HepG2 (cell line): ENCODE measurements at regions not wholly inside any gene's neighbourhood (a gene's known extent, or its start where the extent isn't known, plus 50 kb on each side); places are given as distances from the start of the nearest gene placed in this dataset.
A peak's percentile ranks its signal among the peaks of the same experiment; 100 is the strongest.

ENCODE experiments used
- ATAC-seq: fragments of 200-7000 bp; cut with Tn5 transposase; 3 replicates; pipeline ENCODE4 v1.9.1; 2020; ENCODE audit warnings: mild to moderate bottlenecking, moderate library complexity
- BruUV-seq: library from RNA; stranded (reverse); fragments of 400-500 nt; replicated peaks from 2 replicates; lab custom pipeline; 2021; lab: Mats Ljungman, UMichigan
- CTCF ChIA-PET: fragments of 300-600 bp; formaldehyde crosslinking; extraction: SDS; loops from one replicate; lab custom pipeline; 2021; ENCODE audit warnings: low total read pairs, inconsistent platforms, low intra/inter-chr PET ratio; lab: Yijun Ruan, JAX
- POLR2A ChIA-PET: fragments of 350-600 bp; sonication (Branson Sonifier 250); formaldehyde crosslinking; loops from one replicate; lab custom pipeline; 2020; ENCODE audit warnings: antibody characterized with exemption, inconsistent platforms; lab: Yijun Ruan, JAX
- DNase-seq: peaks from one replicate; pipeline ENCODE4 v3.0.0-alpha.2; 2015; ENCODE audit warnings: low spot score
- FAIRE-seq: peaks from 3 replicates; lab custom pipeline; 2011; peaks lifted over from hg19 to GRCh38; lab: Jason Lieb, UNC
- H2AFZ ChIP-seq: one replicate; pipeline ENCODE4 v1.6.1; 2011; ENCODE audit warnings: low read length, inconsistent platforms
- H3K27ac ChIP-seq: fragments of 300-600 bp; 3 replicates; pipeline ENCODE4 v1.8.0; 2011; ENCODE audit warnings: mixed run types, mild to moderate bottlenecking, mixed read lengths, low read length, inconsistent platforms; ENCODE audit not compliant: insufficient read depth; ENCODE audit errors: extremely low read length
- H3K27me3 ChIP-seq, 2 experiments: fragments of 200-600 bp in 1 of 2; 2 replicates in 1 of 2; 3 replicates in 1 of 2; pipeline versions ENCODE4 v1.6.0 to v1.8.0; 2011; ENCODE audit warnings: low read length in 2 of 2, mild to moderate bottlenecking in 2 of 2, moderate library complexity in 2 of 2, inconsistent platforms in 1 of 2; ENCODE audit not compliant: insufficient read depth in 2 of 2, control insufficient read depth in 1 of 2
- H3K36me3 ChIP-seq, 2 experiments: fragments of 200-600 bp in 1 of 2; replicated peaks in 1 of 2; 2 replicates in 1 of 2; 3 replicates in 1 of 2; pipeline versions ENCODE4 v1.5.1 to v1.8.0; 2011; ENCODE audit warnings: low read length in 2 of 2, inconsistent platforms in 1 of 2; ENCODE audit not compliant: insufficient read depth in 2 of 2, control insufficient read depth in 1 of 2
- H3K4me1 ChIP-seq: 2 replicates; pipeline ENCODE4 v1.5.1; 2012; ENCODE audit warnings: low read length, inconsistent platforms; ENCODE audit not compliant: insufficient read depth
- H3K4me2 ChIP-seq: 2 replicates; pipeline ENCODE4 v1.6.0; 2011; ENCODE audit warnings: low read depth, low read length, inconsistent platforms
- H3K4me3 ChIP-seq, 3 experiments: fragments of 200-600 bp in 1 of 3; sonication (generic), shearing (Covaris generic) in 1 of 3; replicated peaks in 1 of 3; 2 replicates each; pipeline ENCODE4 v1.5.1; 2011 to 2016; ENCODE audit warnings: low read length in 3 of 3, inconsistent platforms in 2 of 3, low read depth in 2 of 3, mild to moderate bottlenecking in 2 of 3, control low read depth in 1 of 3, mixed read lengths in 1 of 3; ENCODE audit not compliant: insufficient read depth in 1 of 3
- H3K79me2 ChIP-seq: one replicate; pipeline ENCODE4 v1.6.1; 2011; ENCODE audit warnings: low read length, inconsistent platforms; ENCODE audit not compliant: insufficient read depth
- H3K9ac ChIP-seq: 2 replicates; pipeline ENCODE4 v1.6.0; 2011; ENCODE audit warnings: mild to moderate bottlenecking, low read depth, low read length, inconsistent platforms; ENCODE audit not compliant: insufficient read depth
- H3K9me3 ChIP-seq: 2 replicates; pipeline ENCODE4 v1.5.1; 2012; ENCODE audit warnings: mild to moderate bottlenecking, low read length
- H4K20me1 ChIP-seq: 2 replicates; pipeline ENCODE4 v1.6.0; 2011; ENCODE audit warnings: inconsistent platforms, mild to moderate bottlenecking, low read length, moderate library complexity; ENCODE audit not compliant: insufficient read depth
- AGO2 ChIP-seq: fragments of 200-400 bp; formaldehyde crosslinking; optimal IDR thresholded peaks from 2 replicates; pipeline ENCODE3; 2017; ENCODE audit warnings: mild to moderate bottlenecking, low read depth, low read length, moderate library complexity
- SMAD1 ChIP-seq: sonication (generic); formaldehyde crosslinking; IDR thresholded peaks from 2 replicates; pipeline ENCODE4 v1.4.0; 2020; ENCODE audit warnings: missing genetic modification reagents, low read depth, mild to moderate bottlenecking, borderline replicate concordance
- TBP ChIP-seq: sonication (generic); formaldehyde crosslinking; IDR thresholded peaks from 2 replicates; pipeline ENCODE4 v1.5.0; 2020; ENCODE audit warnings: missing genetic modification reagents
- ZNF256 ChIP-seq: sonication (generic); formaldehyde crosslinking; conservative IDR thresholded peaks from 2 replicates; pipeline ENCODE4 v1.4.0; 2020; ENCODE audit warnings: missing genetic modification reagents
- ZNF629 ChIP-seq: sonication (generic); formaldehyde crosslinking; conservative IDR thresholded peaks from 2 replicates; pipeline ENCODE4 v1.5.0; 2020; ENCODE audit warnings: missing genetic modification reagents
- WGBS: methylation state at CpG from one replicate; pipeline ENCODE4 v1.1.6; 2017; ENCODE audit warnings: low lambda C conversion rate; 5-methylcytosine and 5-hydroxymethylcytosine counted together
- in situ Hi-C: cut with HindIII; loops from 2 replicates; pipeline ENCODE4 v1.10.0; 2017; ENCODE audit warnings: low pct_unique_long_range_greater_than_20kb; ENCODE audit not compliant: extremely low pct_ligation_motif_present
- intact Hi-C: fragments of 100-400 bp; cut with micrococcal nuclease; formaldehyde crosslinking; loops from one replicate; pipeline ENCODE4 v1.10.0; 2022; ENCODE audit not compliant: unreplicated experiment
- TF ChIP-seq, protein P1 (sequence below): sonication (generic); formaldehyde crosslinking; IDR thresholded peaks from 2 replicates; pipeline ENCODE4 v1.5.0; 2020; ENCODE audit warnings: missing genetic modification reagents, mild to moderate bottlenecking, borderline replicate concordance
- TF ChIP-seq, protein P2 (sequence below): sonication (generic); formaldehyde crosslinking; conservative IDR thresholded peaks from 2 replicates; pipeline ENCODE4 v1.4.0; 2020; ENCODE audit warnings: missing genetic modification reagents
- TF ChIP-seq, protein P3 (sequence below): sonication (generic); formaldehyde crosslinking; IDR thresholded peaks from 2 replicates; pipeline ENCODE4 v1.5.0; 2020; ENCODE audit warnings: missing genetic modification reagents
- TF ChIP-seq, protein P4 (sequence below): sonication (generic); formaldehyde crosslinking; IDR thresholded peaks from 2 replicates; pipeline ENCODE4 v1.8.0; 2022; ENCODE audit warnings: low read depth, missing genetic modification reagents

DNA sequence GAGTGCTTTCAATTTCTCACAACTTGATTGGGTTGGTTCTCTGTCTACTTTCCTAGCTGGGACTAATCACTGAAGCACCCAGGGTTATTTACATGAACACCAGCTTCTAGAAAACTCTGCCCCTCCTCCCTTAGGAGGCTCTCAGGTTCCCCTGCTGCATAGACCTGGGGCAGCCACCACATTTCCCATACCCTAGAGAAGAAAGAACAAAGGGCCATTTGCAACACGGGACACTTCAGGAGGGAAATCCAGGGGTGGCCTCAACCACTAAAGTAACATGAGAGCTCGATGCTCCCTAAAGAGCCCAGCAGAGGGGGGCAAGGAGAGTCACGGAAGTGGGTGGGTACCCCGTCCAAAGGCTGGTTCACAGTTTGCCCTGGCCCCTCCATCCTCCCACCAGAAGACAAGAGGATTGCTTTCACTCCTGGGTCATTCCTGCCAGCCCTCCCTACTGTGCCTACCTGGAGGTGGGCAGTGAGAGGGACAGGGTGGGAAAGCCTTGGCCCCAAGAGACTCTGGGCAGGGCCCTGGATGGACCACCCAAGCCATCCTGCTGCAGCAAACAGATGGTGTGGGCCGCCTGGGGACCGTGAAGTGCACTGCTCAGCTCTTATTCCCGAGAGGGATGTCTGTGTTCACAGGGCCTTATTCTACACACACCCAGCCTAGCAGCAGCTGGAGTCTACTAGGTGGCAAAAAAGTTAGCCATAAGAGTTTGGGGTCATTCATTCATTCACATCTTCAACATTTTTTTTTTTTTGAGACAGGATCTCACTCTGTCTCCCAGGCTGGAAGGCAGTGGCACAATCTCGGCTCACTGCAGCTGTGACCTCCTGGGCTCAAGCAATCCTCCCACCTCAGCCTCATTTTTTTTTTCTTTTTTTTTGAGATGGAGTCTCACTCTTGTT is 392.1 kb downstream of the SOX9 start:
- DNase-seq (no peak), ATAC-seq (no peak; the same call in 2 of the 3 replicates), FAIRE-seq (no peak)
- Histone ChIP-seq H3K9ac (no peak overlapping the region), H3K9me3 (no peaks in the 10 kb centered on the region), H3K27me3 (no peaks in the 10 kb centered on the region), H3K36me3 (no peaks in the 10 kb centered on the region), H3K4me2 (no peak overlapping the region), H4K20me1 (peaks cover 13% of the 10 kb centered on the region; the same call in 1 of the 2 replicates), H3K27ac (no peak overlapping the region), H3K4me1 (peaks cover 85% of the 10 kb centered on the region), H3K79me2 (peaks cover 89% of the 10 kb centered on the region), H3K4me3 (no peak overlapping the region), H2AFZ (no peak overlapping the region)
- in situ Hi-C loops = no loop called here
- ChIA-PET CTCF (no interaction called here), POLR2A (interaction anchor here (1.0 kb wide), 1 partner anchor 113 kb away, joined by 3 read pairs; no protein-coding TSS in a partner anchor)
- WGBS = 93% methylated on average over 8 of the region's 8 CpGs
- BruUV-seq = no TSS peak
- TF ChIP-seq, protein P1, sequence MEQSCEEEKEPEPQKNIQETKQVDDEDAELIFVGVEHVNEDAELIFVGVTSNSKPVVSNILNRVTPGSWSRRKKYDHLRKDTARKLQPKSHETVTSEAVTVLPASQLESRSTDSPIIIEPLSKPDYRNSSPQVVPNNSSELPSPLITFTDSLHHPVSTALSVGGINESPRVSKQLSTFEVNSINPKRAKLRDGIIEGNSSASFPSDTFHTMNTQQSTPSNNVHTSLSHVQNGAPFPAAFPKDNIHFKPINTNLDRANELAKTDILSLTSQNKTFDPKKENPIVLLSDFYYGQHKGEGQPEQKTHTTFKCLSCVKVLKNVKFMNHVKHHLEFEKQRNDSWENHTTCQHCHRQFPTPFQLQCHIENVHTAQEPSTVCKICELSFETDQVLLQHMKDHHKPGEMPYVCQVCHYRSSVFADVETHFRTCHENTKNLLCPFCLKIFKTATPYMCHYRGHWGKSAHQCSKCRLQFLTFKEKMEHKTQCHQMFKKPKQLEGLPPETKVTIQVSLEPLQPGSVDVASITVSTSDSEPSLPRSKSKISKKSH (CRISPR knock-in tag) = no peak
- peak; percentile 33 for TF ChIP-seq AGO2
- intact Hi-C loops = loop anchor here (1.0 kb wide), 1 partner anchor 18 kb away; no protein-coding TSS in a partner anchor

DNA sequence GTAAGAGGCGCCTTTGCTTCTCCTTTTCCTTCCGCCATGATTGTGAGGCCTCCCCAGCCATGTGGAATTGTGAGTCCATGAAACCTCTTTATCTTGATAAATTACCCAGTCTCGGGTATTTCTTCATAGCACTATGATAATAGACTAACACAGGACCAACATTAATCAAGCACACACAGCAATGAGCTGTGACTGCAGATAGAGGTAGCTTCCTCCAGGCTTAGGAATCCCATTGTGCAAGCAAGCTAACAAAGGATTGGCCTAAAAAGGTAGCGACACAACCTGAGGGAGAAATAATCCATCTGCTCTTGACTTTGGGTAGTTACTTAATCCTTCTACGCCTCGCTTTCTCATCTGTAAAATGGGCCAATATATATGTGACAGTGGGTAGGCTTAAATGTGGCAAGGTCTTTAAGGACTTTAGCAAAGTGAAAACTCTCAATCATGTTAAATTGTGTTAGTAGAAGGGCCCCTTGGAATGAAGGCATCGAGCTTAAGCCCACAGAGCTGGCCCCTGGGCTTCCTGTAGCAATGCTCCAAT is 393.6 kb downstream of the SOX9 start:
- in situ Hi-C loops (no loop called here), intact Hi-C loops (no loop called here)
- Histone ChIP-seq H3K36me3 (no peaks in the 10 kb centered on the region), H3K9me3 (no peaks in the 10 kb centered on the region), H3K9ac (no peak overlapping the region), H3K27me3 (no peaks in the 10 kb centered on the region), H2AFZ (no peak overlapping the region), H4K20me1 (peaks cover 16% of the 10 kb centered on the region), H3K27ac (no peak overlapping the region), H3K4me1 (peaks cover 91% of the 10 kb centered on the region), H3K4me2 (no peak overlapping the region), H3K79me2 (peaks cover 84% of the 10 kb centered on the region), H3K4me3 (no peak overlapping the region)
- 94% methylated on average over 7 of the region's 7 CpGs for WGBS
- DNase-seq = no peak
- CTCF ChIA-PET = no interaction called here
- BruUV-seq = no TSS peak
- ATAC-seq = no peak
- no peak for FAIRE-seq
- POLR2A ChIA-PET = interaction anchor here (0.6 to 1.1 kb wide), 2 partner anchors 12 to 100 kb away, joined by 4 read pairs; no protein-coding TSS in a partner anchor
- TF ChIP-seq, protein P2, sequence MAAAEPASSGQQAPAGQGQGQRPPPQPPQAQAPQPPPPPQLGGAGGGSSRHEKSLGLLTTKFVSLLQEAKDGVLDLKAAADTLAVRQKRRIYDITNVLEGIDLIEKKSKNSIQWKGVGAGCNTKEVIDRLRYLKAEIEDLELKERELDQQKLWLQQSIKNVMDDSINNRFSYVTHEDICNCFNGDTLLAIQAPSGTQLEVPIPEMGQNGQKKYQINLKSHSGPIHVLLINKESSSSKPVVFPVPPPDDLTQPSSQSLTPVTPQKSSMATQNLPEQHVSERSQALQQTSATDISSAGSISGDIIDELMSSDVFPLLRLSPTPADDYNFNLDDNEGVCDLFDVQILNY = no peak
- TF ChIP-seq TBP (CRISPR knock-in tag) = no peak
- TF ChIP-seq ZNF256 (CRISPR knock-in tag) = no peak
- TF ChIP-seq, protein P3, sequence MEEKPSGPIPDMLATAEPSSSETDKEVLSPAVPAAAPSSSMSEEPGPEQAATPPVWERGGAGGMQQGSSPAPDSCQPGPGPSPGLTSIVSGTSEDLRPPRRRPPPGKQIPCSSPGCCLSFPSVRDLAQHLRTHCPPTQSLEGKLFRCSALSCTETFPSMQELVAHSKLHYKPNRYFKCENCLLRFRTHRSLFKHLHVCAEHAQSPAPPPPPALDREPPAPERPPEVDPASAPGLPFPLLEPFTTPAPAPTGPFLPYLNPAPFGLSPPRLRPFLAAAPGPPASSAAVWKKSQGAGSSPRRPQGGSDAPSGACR (CRISPR knock-in tag) = no peak
- TF ChIP-seq, protein P4, sequence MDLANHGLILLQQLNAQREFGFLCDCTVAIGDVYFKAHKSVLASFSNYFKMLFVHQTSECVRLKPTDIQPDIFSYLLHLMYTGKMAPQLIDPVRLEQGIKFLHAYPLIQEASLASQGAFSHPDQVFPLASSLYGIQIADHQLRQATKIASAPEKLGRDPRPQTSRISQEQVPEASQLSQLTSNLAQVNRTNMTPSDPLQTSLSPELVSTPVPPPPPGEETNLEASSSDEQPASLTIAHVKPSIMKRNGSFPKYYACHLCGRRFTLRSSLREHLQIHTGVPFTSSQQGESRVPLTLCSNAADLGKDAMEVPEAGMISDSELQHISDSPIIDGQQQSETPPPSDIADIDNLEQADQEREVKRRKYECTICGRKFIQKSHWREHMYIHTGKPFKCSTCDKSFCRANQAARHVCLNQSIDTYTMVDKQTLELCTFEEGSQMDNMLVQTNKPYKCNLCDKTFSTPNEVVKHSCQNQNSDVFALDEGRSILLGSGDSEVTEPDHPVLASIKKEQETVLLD (CRISPR knock-in tag) = no peak
- no peak for TF ChIP-seq SMAD1
- TF ChIP-seq ZNF629 (CRISPR knock-in tag) = peak; percentile 90
